Mesothelial cell of epicardium (in vitro differentiated cells): ENCODE measurements at regions not wholly inside any gene's neighbourhood (a gene's known extent, or its start where the extent isn't known, plus 50 kb on each side); places are given as distances from the start of the nearest gene placed in this dataset.

Experiments
- DNase-seq, 2 experiments: peaks; one replicate each; pipeline ENCODE4 v3.0.0; 2021; ENCODE audit warnings: low spot score in 2 of 2; ENCODE audit not compliant: unreplicated experiment in 2 of 2
- H3K27ac Mint-ChIP-seq: 2 replicates; pipeline ENCODE4 v1.8.0; 2021; ENCODE audit warnings: mixed read lengths
- H3K27me3 Mint-ChIP-seq: 2 replicates; pipeline ENCODE4 v1.8.0; 2021; ENCODE audit warnings: low read depth, mixed read lengths
- H3K36me3 Mint-ChIP-seq: 2 replicates; pipeline ENCODE4 v1.8.0; 2021; ENCODE audit warnings: mixed read lengths
- H3K4me1 Mint-ChIP-seq: 2 replicates; pipeline ENCODE4 v1.8.0; 2021; ENCODE audit warnings: mixed read lengths
- H3K4me3 Mint-ChIP-seq: 2 replicates; pipeline ENCODE4 v1.8.0; 2021; ENCODE audit warnings: mild to moderate bottlenecking, moderate library complexity, mixed read lengths
- H3K9me3 Mint-ChIP-seq: 2 replicates; pipeline ENCODE4 v1.8.0; 2021; ENCODE audit warnings: mixed read lengths
- TF ChIP-seq, protein P1 (sequence below): fragments of 200-600 bp; sonication (generic); IDR thresholded peaks from one replicate; pipeline ENCODE4 v1.5.0; 2021; ENCODE audit warnings: antibody characterized with exemption; ENCODE audit not compliant: unreplicated experiment

DNA sequence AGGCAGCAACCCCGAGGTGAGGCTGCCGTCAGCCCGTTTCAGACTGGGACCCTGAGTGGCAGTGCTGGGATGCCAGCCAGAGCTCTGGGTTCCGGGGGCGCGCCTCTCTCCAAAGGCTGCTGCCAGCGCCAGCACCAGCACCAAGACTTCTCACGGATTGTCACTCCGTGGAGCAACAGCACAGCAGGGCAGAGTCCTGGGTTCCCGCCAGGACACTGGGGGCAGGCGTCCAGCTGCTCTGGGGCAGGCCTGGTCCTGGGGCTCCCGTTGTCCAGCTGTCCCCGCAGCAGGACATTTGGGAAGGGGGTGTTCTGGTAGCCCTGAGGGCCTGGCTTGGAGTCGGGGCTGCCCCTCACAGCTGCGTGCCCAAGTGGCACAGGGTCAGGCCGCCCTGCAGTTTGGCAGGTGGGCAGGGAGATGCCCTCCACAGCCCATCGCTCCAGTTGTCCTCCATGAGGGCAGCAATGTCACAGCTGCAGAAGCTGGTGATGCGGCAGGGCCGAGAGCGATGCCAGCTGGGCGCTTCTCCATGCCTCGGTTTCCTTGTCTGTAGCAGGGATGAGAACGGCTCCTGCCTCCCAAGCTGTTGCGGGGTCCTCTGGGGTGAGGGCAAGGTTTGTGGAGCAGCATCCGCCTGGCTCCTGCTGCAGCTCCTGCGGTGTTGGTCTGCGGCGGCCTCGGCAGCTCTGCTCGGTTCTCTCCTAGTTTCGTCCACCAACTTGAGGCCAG lies 137.3 kb upstream of the CIBAR2 start:
- H3K9me3 Mint-ChIP-seq = no peaks in the 10 kb centered on the region
- no peak for DNase-seq

DNA sequence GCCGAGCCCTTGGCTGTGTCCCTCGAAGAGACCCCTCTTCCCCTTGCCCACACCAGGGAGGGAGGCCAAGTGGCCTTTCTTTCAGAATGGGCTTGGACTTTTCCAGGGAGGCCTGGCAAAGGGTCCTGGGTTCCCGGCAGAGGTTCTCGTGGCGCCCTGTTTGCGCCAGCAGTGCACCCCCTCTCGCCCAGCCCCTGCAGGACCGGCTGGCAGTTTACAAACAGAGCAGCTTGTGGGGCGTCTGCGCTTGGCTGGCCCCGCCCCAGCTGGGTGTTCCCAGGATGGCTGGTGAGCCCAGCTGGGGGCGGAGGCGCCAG lies 137.8 kb upstream of the CIBAR2 start:
- peaks cover 20% of the 10 kb centered on the region for H3K4me1 Mint-ChIP-seq
- DNase-seq = no peak
- H3K4me3 Mint-ChIP-seq = no peak overlapping the region
- H3K9me3 Mint-ChIP-seq = no peaks in the 10 kb centered on the region
- H3K36me3 Mint-ChIP-seq = no peaks in the 10 kb centered on the region
- no peaks in the 10 kb centered on the region for H3K27me3 Mint-ChIP-seq
- no peak overlapping the region for H3K27ac Mint-ChIP-seq
- TF ChIP-seq, protein P1, sequence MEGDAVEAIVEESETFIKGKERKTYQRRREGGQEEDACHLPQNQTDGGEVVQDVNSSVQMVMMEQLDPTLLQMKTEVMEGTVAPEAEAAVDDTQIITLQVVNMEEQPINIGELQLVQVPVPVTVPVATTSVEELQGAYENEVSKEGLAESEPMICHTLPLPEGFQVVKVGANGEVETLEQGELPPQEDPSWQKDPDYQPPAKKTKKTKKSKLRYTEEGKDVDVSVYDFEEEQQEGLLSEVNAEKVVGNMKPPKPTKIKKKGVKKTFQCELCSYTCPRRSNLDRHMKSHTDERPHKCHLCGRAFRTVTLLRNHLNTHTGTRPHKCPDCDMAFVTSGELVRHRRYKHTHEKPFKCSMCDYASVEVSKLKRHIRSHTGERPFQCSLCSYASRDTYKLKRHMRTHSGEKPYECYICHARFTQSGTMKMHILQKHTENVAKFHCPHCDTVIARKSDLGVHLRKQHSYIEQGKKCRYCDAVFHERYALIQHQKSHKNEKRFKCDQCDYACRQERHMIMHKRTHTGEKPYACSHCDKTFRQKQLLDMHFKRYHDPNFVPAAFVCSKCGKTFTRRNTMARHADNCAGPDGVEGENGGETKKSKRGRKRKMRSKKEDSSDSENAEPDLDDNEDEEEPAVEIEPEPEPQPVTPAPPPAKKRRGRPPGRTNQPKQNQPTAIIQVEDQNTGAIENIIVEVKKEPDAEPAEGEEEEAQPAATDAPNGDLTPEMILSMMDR = no peak

More for the DNA sequence above, 137.3 kb upstream of the CIBAR2 start:
- no peak overlapping the region for H3K27ac Mint-ChIP-seq
- TF ChIP-seq, protein P1 = no peak
- no peaks in the 10 kb centered on the region for H3K36me3 Mint-ChIP-seq
- H3K27me3 Mint-ChIP-seq = no peaks in the 10 kb centered on the region
- H3K4me1 Mint-ChIP-seq = peaks cover 20% of the 10 kb centered on the region
- no peak overlapping the region for H3K4me3 Mint-ChIP-seq

DNA sequence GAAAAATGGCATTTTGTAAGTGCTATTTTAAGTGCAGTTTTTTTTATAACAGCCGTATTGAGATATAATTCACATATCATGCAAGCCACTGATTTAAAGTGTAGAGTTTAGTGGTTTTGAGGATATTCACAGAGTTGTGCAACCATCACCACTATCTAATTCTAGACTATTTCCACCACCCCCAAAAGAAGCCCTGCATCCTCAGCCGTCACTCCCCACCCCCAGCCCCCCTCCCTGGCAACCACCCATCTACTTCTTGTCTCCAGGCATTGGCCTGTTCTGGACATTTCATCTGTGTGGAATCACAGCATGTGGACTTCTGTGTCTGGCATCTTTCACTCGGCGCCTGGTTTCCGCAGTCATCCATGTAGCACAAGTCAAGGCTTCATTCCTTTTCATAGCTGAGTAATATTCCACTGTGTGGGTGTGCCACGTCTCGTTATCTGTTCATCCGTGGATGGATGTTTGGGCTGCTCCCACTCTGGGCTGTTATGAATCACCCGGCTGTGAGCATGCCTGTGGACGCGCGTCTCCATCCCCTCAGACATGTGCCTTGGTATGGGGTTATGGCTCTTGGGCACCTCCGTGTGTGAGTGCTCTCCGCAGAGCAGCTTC lies 138.4 kb upstream of the CIBAR2 start:
- Mint-ChIP-seq H3K27me3 (no peaks in the 10 kb centered on the region), H3K4me1 (peaks cover 15% of the 10 kb centered on the region), H3K4me3 (no peak overlapping the region), H3K36me3 (no peaks in the 10 kb centered on the region), H3K27ac (no peak overlapping the region), H3K9me3 (no peaks in the 10 kb centered on the region)
- no peak for DNase-seq
- TF ChIP-seq, protein P1 = no peak

DNA sequence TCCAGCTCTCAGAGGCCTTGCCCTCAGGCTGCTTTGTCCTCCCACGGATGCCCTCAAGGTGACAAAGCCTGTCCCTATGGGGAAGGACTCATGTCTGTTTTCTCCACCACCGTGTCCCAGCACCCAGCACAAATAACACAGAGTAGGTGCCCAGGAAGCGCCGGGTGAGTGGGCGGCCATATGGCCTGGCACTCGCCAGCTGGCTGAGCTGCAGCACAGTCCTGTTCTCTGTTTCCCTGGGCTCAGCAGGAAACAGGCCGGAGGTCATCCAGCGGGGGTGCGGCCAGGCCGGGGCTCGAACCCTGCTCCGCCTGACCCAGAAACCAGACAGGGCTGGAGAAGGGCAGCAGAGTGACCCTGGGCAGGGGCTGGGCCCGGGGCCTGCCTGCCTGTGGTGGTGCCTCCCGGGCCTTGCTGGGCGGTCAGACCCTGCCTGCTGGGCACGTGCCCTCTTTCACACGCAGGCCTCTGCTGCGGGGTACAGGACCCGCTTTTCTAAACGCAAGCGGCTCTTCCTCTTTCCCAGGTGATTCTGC lies 139.0 kb upstream of the CIBAR2 start:
- peaks cover 12% of the 10 kb centered on the region for H3K4me1 Mint-ChIP-seq
- TF ChIP-seq, protein P1 = no peak
- no peak overlapping the region for H3K4me3 Mint-ChIP-seq
- no peak for DNase-seq
- no peaks in the 10 kb centered on the region for H3K9me3 Mint-ChIP-seq
- no peak overlapping the region for H3K27ac Mint-ChIP-seq
- H3K27me3 Mint-ChIP-seq = no peaks in the 10 kb centered on the region
- H3K36me3 Mint-ChIP-seq = no peaks in the 10 kb centered on the region

DNA sequence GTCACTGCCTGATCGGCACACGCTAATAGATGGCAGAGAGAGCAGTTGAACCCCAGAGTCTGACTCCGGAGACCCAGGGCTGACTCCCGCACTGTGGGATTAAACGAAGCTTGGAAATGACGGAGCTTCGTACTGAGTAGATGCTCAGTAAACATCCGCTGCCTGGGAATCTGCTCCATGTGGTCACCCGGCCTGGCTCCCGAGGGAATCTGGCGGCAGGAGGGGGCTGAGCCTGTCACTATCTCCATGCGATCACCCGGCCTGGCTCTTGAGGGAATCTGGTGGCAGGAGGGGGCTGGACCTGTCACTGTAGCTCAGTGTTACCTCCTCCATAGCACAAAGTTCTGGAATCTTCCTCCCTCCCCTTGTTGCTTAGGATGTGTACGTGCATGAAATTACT lies 139.7 kb upstream of the CIBAR2 start:
- Mint-ChIP-seq H3K27ac (no peak overlapping the region), H3K4me3 (no peak overlapping the region), H3K27me3 (no peaks in the 10 kb centered on the region), H3K4me1 (peaks cover 9% of the 10 kb centered on the region), H3K36me3 (no peaks in the 10 kb centered on the region), H3K9me3 (no peaks in the 10 kb centered on the region)
- TF ChIP-seq, protein P1 = no peak
- no peak for DNase-seq
